Thyroid gland (tissue), 4 donors: ENCODE measurements at regions not wholly inside any gene's neighbourhood (a gene's known extent, or its start where the extent isn't known, plus 50 kb on each side); places are given as distances from the start of the nearest gene placed in this dataset.

ENCODE experiments used
- DNase-seq, 2 donors: peaks; one replicate each; pipeline ENCODE4 v3.0.0-alpha.2; 2019
- H3K27ac ChIP-seq, 3 donors: fragments of 200-600 bp; sonication (generic); 1 replicate in 2 of 3; 2 replicates in 1 of 3; pipeline ENCODE4 v1.5.1; 2016 to 2019; ENCODE audit warnings: mild to moderate bottlenecking in 1 of 3, moderate library complexity in 1 of 3
- H3K27me3 ChIP-seq: fragments of 200-600 bp; sonication (generic); one replicate; pipeline ENCODE4 v1.5.1; 2019
- H3K36me3 ChIP-seq, 2 donors: fragments of 200-600 bp; sonication (generic); one replicate each; pipeline ENCODE4 v1.5.1; 2016 to 2019
- H3K4me1 ChIP-seq, 2 donors: fragments of 200-600 bp; sonication (generic); one replicate each; pipeline ENCODE4 v1.5.1; 2017 to 2019
- H3K4me3 ChIP-seq, 3 donors: fragments of 200-600 bp; sonication (generic); replicated peaks in 1 of 3; 1 replicate in 2 of 3; 2 replicates in 1 of 3; pipeline ENCODE4 v1.5.1; 2016; ENCODE audit warnings: mild to moderate bottlenecking in 1 of 3
- H3K9me3 ChIP-seq: fragments of 200-600 bp; sonication (generic); one replicate; pipeline ENCODE4 v1.5.1; 2017
- POLR2A ChIP-seq, 2 donors: fragments of 450-650 bp; IDR thresholded peaks; one replicate each; pipeline ENCODE4 v1.6.1; 2017; ENCODE audit warnings: antibody characterized with exemption in 2 of 2, mild to moderate bottlenecking in 2 of 2, moderate library complexity in 1 of 2
- WGBS, 2 donors: methylation state at CpG; one replicate each; pipeline ENCODE4 v1.1.5; 2017; 5-methylcytosine and 5-hydroxymethylcytosine counted together
- intact Hi-C: fragments of 100-400 bp; cut with DNase I; formaldehyde crosslinking; loops from one replicate; pipeline ENCODE4 v1.15.1; 2023
- TF ChIP-seq, protein P1 (sequence below), 6 experiments: fragments of 200-600 bp in 3 of 6; fragments of 450-650 bp in 3 of 6; sonication (generic) in 3 of 6; IDR thresholded peaks; one replicate each; pipeline ENCODE4 v1.5.1; 2016 to 2019; ENCODE audit warnings: antibody characterized with exemption in 6 of 6, mild to moderate bottlenecking in 2 of 6, inconsistent platforms in 1 of 6, moderate library complexity in 1 of 6

DNA sequence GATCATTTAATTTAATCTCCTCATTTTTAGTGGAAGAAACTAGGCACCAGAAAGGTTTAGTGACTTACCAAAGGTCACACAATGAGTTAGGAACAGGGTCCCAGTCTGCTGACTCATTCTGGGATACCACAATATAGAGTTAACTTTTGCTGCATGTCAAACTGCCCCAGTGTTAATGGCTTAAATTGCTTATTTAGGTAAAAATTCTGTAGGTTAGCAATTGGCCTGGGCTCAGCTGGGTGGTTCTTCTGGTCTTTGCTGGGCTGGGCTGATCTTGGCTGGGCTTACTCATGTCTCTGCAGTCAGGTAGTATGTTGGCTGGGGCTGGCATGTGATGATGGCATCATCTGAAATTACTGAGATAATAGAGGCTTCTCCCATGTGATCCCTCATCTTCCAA is 111.6 kb downstream of the EMX2 start:
- H3K36me3 ChIP-seq, result no peaks in the 10 kb centered on the region
- intact Hi-C loops, result no loop called here
- TF ChIP-seq, protein P1, sequence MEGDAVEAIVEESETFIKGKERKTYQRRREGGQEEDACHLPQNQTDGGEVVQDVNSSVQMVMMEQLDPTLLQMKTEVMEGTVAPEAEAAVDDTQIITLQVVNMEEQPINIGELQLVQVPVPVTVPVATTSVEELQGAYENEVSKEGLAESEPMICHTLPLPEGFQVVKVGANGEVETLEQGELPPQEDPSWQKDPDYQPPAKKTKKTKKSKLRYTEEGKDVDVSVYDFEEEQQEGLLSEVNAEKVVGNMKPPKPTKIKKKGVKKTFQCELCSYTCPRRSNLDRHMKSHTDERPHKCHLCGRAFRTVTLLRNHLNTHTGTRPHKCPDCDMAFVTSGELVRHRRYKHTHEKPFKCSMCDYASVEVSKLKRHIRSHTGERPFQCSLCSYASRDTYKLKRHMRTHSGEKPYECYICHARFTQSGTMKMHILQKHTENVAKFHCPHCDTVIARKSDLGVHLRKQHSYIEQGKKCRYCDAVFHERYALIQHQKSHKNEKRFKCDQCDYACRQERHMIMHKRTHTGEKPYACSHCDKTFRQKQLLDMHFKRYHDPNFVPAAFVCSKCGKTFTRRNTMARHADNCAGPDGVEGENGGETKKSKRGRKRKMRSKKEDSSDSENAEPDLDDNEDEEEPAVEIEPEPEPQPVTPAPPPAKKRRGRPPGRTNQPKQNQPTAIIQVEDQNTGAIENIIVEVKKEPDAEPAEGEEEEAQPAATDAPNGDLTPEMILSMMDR (IDR thresholded peaks at IDR 0.05), result no peak
- no peak for TF ChIP-seq POLR2A (IDR thresholded peaks at IDR 0.05)
- H3K4me3 ChIP-seq, result no peak overlapping the region
- no peaks in the 10 kb centered on the region for H3K27me3 ChIP-seq
- H3K4me1 ChIP-seq, result no peaks in the 10 kb centered on the region
- H3K27ac ChIP-seq, result no peak overlapping the region
- H3K9me3 ChIP-seq, result no peaks in the 10 kb centered on the region
- DNase-seq, result no peak

DNA sequence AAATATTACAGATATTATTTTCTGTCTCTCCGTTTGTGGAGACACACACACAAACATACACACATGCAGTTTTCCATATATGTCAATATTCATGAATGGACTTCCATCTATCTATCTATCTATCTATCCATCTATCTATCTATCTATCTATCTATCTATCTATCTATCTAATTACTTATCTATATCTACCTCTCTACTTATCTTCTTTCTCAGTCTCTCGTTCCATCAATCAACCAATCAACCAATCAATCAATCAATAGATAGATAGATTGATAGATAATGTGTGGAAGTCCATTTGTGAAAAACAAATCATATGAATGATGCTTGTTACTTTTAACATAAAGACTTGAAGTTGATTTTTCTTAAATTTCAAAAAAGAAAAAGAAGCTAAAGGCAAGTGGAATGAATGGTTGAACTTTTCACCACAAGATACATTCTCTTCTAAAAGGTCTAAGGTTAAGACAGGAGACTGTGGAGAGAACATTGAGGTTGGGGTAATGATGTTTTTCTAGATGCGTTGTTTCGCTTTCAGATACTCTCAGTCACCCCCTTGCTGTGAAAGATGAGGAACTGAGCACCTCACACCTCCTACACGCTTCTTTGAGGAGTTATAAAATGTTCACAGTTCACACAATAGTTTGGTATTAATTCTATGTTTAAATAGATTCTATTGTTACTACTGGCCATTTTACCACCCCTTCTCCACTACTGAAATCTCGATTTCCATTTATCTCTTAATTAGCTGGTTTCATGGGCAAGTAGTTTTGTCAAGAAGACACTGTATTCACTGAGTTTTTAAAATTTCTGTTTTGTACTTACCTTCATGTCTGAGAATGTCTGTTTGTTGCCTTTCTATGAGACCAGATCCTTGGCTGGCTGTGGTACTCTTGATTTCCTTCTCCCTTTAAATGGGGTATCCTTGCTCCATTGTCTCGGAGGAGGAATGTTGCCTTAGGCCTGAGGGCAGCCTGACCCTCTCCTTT is 114.1 kb downstream of the EMX2 start:
- 86% methylated on average over 7 of the region's 7 CpGs for WGBS, 2 donors
- H3K27ac ChIP-seq, result no peak overlapping the region
- TF ChIP-seq, protein P1 (IDR thresholded peaks at IDR 0.05), result no peak
- TF ChIP-seq POLR2A (IDR thresholded peaks at IDR 0.05), result no peak
- no peak for DNase-seq
- no peaks in the 10 kb centered on the region for H3K27me3 ChIP-seq
- no peak overlapping the region for H3K4me3 ChIP-seq
- H3K9me3 ChIP-seq, result no peaks in the 10 kb centered on the region
- H3K36me3 ChIP-seq, result no peaks in the 10 kb centered on the region
- no peaks in the 10 kb centered on the region for H3K4me1 ChIP-seq
- intact Hi-C loops, result no loop called here

DNA sequence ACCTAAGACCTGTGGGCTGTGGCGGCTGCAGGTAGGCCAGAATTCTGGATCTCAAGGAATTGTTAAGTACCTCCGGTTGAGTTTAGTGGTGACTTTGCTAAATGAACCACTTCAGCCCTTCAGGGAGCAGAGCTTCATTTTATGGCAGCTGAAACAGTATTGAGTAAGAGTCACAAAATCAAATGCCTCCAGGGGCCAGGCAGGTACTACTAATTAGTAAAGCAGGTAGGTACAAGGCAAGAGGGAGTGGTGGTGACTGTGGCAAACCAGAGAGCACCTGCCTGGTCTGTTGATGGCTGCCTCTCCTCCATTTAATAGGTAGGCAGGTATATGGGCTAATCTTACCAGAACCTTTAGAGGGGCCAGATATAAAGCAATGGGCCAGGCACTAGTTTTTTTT is 118.8 kb downstream of the EMX2 start:
- H3K36me3 ChIP-seq, result no peaks in the 10 kb centered on the region
- no peaks in the 10 kb centered on the region for H3K27me3 ChIP-seq
- intact Hi-C loops, result no loop called here
- no peak for DNase-seq
- no peak overlapping the region for H3K4me3 ChIP-seq
- no peak overlapping the region for H3K27ac ChIP-seq
- WGBS, 2 donors, result 82 to 88% methylated on average over 2 of the region's 2 CpGs
- no peaks in the 10 kb centered on the region for H3K9me3 ChIP-seq
- TF ChIP-seq POLR2A (IDR thresholded peaks at IDR 0.05), result no peak
- TF ChIP-seq, protein P1 (IDR thresholded peaks at IDR 0.05), result no peak
- no peaks in the 10 kb centered on the region for H3K4me1 ChIP-seq

DNA sequence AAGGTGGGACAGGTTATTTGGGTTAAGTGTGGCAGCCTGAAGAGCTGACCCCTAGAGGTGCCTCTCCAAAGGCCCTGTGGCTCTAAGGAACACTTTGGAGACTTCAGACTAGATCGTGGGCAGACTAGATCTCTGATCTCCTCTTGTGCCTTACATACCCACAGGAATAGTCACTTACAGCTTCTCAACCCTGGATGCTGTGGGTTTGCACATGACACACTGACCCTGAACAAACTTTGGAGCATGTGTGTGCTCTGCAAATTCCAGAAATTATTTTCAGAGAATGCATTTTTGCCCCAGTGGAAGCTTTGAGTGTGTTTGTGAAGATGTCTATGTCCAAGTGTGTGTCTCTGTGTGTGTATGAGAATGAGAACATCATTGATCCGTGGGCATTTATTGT is 119.6 kb downstream of the EMX2 start:
- H3K27ac ChIP-seq, result no peak overlapping the region
- no peaks in the 10 kb centered on the region for H3K27me3 ChIP-seq
- TF ChIP-seq, protein P1 (IDR thresholded peaks at IDR 0.05), result no peak
- TF ChIP-seq POLR2A (IDR thresholded peaks at IDR 0.05), result no peak
- H3K4me3 ChIP-seq, result no peak overlapping the region
- no peaks in the 10 kb centered on the region for H3K36me3 ChIP-seq
- no peaks in the 10 kb centered on the region for H3K9me3 ChIP-seq
- intact Hi-C loops, result no loop called here
- DNase-seq, result no peak
- 79 to 88% methylated on average over 2 of the region's 2 CpGs for WGBS, 2 donors
- H3K4me1 ChIP-seq, result no peaks in the 10 kb centered on the region

DNA sequence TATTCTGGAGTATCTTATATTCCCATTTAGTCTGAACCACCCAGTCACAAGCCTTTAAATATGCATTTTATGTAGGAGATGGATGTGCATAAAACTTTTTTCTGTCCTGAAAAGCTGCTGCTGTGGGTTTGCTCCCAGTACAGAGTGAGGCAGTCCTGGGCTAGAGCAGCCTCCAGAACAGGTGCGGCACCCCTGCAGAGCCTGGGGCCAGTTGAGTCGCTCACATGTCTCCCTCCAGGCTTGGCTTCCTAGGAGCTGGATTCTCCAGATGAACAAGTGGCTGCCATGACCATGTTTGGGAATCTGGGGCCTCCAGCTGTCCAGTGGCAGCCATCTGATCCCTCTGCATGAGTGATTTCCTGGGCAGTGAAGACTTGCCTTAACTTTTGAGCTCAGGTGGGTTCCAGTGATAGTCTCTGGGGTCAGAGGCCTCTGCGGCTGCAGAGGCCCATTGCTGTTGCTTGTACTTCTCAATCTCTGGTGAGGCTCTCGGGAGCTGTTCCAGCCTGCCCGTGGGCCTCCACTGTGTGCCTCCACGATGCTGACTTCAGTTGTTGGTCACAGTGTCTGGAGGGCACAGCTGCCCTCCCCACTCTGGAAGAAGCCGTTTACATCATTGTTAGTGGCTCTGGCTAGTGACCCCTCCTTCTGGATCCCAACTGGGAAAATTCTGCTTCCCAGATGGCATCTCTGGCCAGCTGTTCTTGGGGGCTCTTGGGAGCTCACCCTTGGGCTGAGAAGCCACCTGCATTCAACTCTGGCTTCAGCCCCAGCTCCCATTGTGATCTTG is 120.4 kb downstream of the EMX2 start:
- Histone ChIP-seq H3K4me1 (no peaks in the 10 kb centered on the region), H3K4me3 (no peak overlapping the region), H3K9me3 (no peaks in the 10 kb centered on the region), H3K27me3 (no peaks in the 10 kb centered on the region), H3K36me3 (no peaks in the 10 kb centered on the region), H3K27ac (no peak overlapping the region)
- 85 to 90% methylated on average over 3 to 6 of the region's 7 CpGs for WGBS, 2 donors
- no peak for TF ChIP-seq POLR2A (IDR thresholded peaks at IDR 0.05)
- TF ChIP-seq, protein P1 (IDR thresholded peaks at IDR 0.05), result no peak
- no peak for DNase-seq
- intact Hi-C loops, result no loop called here
